ENCODE measurements at regions not wholly inside any gene's neighbourhood (a gene's known extent, or its start where the extent isn't known, plus 50 kb on each side); places are given as distances from the start of the nearest gene placed in this dataset.
"Not testable (repeated sequence)": the region's sequence is repeated elsewhere in the genome, so short reads cannot be mapped to it uniquely, and the experiment has no call there.

GRCh38 chr3:166570102-166570501, 732.9 kb upstream of the BCHE start:
- H3K36me3 Mint-ChIP-seq (ENCODE audit: low read depth) = no peaks in the 10 kb centered on the region
- no peaks in the 10 kb centered on the region for H3K27me3 Mint-ChIP-seq
- no peak for DNase-seq
- no peak overlapping the region for H3K27ac Mint-ChIP-seq
- H3K9me3 Mint-ChIP-seq = peaks cover 9% of the 10 kb centered on the region
- no peaks in the 10 kb centered on the region for H3K4me1 Mint-ChIP-seq
- no peak overlapping the region for H3K4me3 Mint-ChIP-seq
- ATAC-seq = no peak

- Mint-ChIP-seq H3K4me1 (no peaks in the 10 kb centered on the region), H3K4me3 (no peak overlapping the region), H3K9me3 (peaks cover 9% of the 10 kb centered on the region), H3K27ac (no peak overlapping the region), H3K27me3 (no peaks in the 10 kb centered on the region), H3K36me3 (ENCODE audit: low read depth) (no peaks in the 10 kb centered on the region)
- DNase-seq (no peak), ATAC-seq (no peak)
These were observed 732.4 kb upstream of the BCHE start for GRCh38 chr3:166569589-166569988.

- Mint-ChIP-seq H3K4me1 (no peaks in the 10 kb centered on the region), H3K27me3 (no peaks in the 10 kb centered on the region), H3K27ac (no peak overlapping the region), H3K4me3 (no peak overlapping the region), H3K36me3 (ENCODE audit: low read depth) (no peaks in the 10 kb centered on the region), H3K9me3 (peaks cover 34% of the 10 kb centered on the region)
- ATAC-seq (no peak), DNase-seq (no peak)
These were observed 723.0 kb upstream of the BCHE start for GRCh38 chr3:166560253-166560652.

GRCh38 chr3:166556955-166557354, 719.7 kb upstream of the BCHE start:
- no peaks in the 10 kb centered on the region for H3K4me1 Mint-ChIP-seq
- no peaks in the 10 kb centered on the region for H3K27me3 Mint-ChIP-seq
- no peak overlapping the region for H3K4me3 Mint-ChIP-seq
- H3K9me3 Mint-ChIP-seq = peaks cover 40% of the 10 kb centered on the region
- ATAC-seq = no peak
- H3K36me3 Mint-ChIP-seq (ENCODE audit: low read depth) = no peaks in the 10 kb centered on the region
- no peak overlapping the region for H3K27ac Mint-ChIP-seq
- no peak for DNase-seq

GRCh38 chr3:166554023-166554422, 716.8 kb upstream of the BCHE start:
- Mint-ChIP-seq H3K4me1 (no peaks in the 10 kb centered on the region), H3K27me3 (no peaks in the 10 kb centered on the region), H3K9me3 (peaks cover 36% of the 10 kb centered on the region), H3K36me3 (ENCODE audit: low read depth) (no peaks in the 10 kb centered on the region), H3K4me3 (no peak overlapping the region), H3K27ac (no peak overlapping the region)
- ATAC-seq (no peak), DNase-seq (no peak)

GRCh38 chr3:166533740-166534139, 696.5 kb upstream of the BCHE start:
- no peaks in the 10 kb centered on the region for H3K4me1 Mint-ChIP-seq
- no peaks in the 10 kb centered on the region for H3K36me3 Mint-ChIP-seq (ENCODE audit: low read depth)
- no peaks in the 10 kb centered on the region for H3K27me3 Mint-ChIP-seq
- DNase-seq = no peak
- H3K4me3 Mint-ChIP-seq = no peak overlapping the region
- H3K27ac Mint-ChIP-seq = no peak overlapping the region
- ATAC-seq = no peak
- H3K9me3 Mint-ChIP-seq = peaks cover 26% of the 10 kb centered on the region

GRCh38 chr3:166531730-166532129, 694.5 kb upstream of the BCHE start:
- H3K27ac Mint-ChIP-seq = no peak overlapping the region
- H3K27me3 Mint-ChIP-seq = no peaks in the 10 kb centered on the region
- H3K4me1 Mint-ChIP-seq = no peaks in the 10 kb centered on the region
- no peaks in the 10 kb centered on the region for H3K36me3 Mint-ChIP-seq (ENCODE audit: low read depth)
- no peak for ATAC-seq
- H3K9me3 Mint-ChIP-seq = peaks cover 22% of the 10 kb centered on the region
- H3K4me3 Mint-ChIP-seq = no peak overlapping the region
- no peak for DNase-seq

GRCh38 chr3:166527325-166527724, 690.1 kb upstream of the BCHE start:
- DNase-seq = no peak
- ATAC-seq = no peak
- H3K4me1 Mint-ChIP-seq = no peaks in the 10 kb centered on the region
- no peaks in the 10 kb centered on the region for H3K36me3 Mint-ChIP-seq (ENCODE audit: low read depth)
- H3K27ac Mint-ChIP-seq = no peak overlapping the region
- H3K27me3 Mint-ChIP-seq = no peaks in the 10 kb centered on the region
- no peak overlapping the region for H3K4me3 Mint-ChIP-seq
- peaks cover 18% of the 10 kb centered on the region for H3K9me3 Mint-ChIP-seq

- Mint-ChIP-seq H3K4me1 (no peaks in the 10 kb centered on the region), H3K36me3 (ENCODE audit: low read depth) (no peaks in the 10 kb centered on the region), H3K4me3 (no peak overlapping the region), H3K9me3 (peaks cover 19% of the 10 kb centered on the region), H3K27me3 (no peaks in the 10 kb centered on the region), H3K27ac (no peak overlapping the region)
- ATAC-seq (no peak), DNase-seq (no peak)
These were observed 689.7 kb upstream of the BCHE start for GRCh38 chr3:166526881-166527280.

GRCh38 chr3:166522017-166522416, 684.8 kb upstream of the BCHE start:
- Mint-ChIP-seq H3K9me3 (peaks cover 41% of the 10 kb centered on the region), H3K27me3 (no peaks in the 10 kb centered on the region), H3K4me1 (no peaks in the 10 kb centered on the region), H3K27ac (no peak overlapping the region), H3K36me3 (ENCODE audit: low read depth) (no peaks in the 10 kb centered on the region), H3K4me3 (no peak overlapping the region)
- DNase-seq (no peak), ATAC-seq (no peak)

GRCh38 chr3:166519443-166519842, 682.2 kb upstream of the BCHE start:
- H3K9me3 Mint-ChIP-seq = peaks cover 41% of the 10 kb centered on the region
- H3K27me3 Mint-ChIP-seq = no peaks in the 10 kb centered on the region
- H3K4me3 Mint-ChIP-seq = no peak overlapping the region
- ATAC-seq (no peak), DNase-seq (no peak)
- H3K4me1 Mint-ChIP-seq = no peaks in the 10 kb centered on the region
- H3K27ac Mint-ChIP-seq = no peak overlapping the region
- H3K36me3 Mint-ChIP-seq (ENCODE audit: low read depth) = no peaks in the 10 kb centered on the region

GRCh38 chr3:166518040-166518439, 680.8 kb upstream of the BCHE start:
- Mint-ChIP-seq H3K27me3 (no peaks in the 10 kb centered on the region), H3K36me3 (ENCODE audit: low read depth) (no peaks in the 10 kb centered on the region), H3K4me1 (no peaks in the 10 kb centered on the region), H3K9me3 (peaks cover 37% of the 10 kb centered on the region), H3K4me3 (no peak overlapping the region), H3K27ac (no peak overlapping the region)
- DNase-seq = no peak
- ATAC-seq = no peak

GRCh38 chr3:166510382-166510781, 673.2 kb upstream of the BCHE start:
- H3K4me1 Mint-ChIP-seq = no peaks in the 10 kb centered on the region

GRCh38 chr3:166500420-166500819, 663.2 kb upstream of the BCHE start:
- H3K4me3 Mint-ChIP-seq; H3K27me3 Mint-ChIP-seq; H3K27ac Mint-ChIP-seq; ATAC-seq; H3K36me3 Mint-ChIP-seq (ENCODE audit: low read depth); H3K4me1 Mint-ChIP-seq; DNase-seq: not testable (repeated sequence)
- H3K9me3 Mint-ChIP-seq = peaks cover 15% of the 10 kb centered on the region

More at GRCh38 chr3:166510382-166510781, 673.2 kb upstream of the BCHE start:
- Mint-ChIP-seq H3K27me3 (no peaks in the 10 kb centered on the region), H3K4me3 (no peak overlapping the region), H3K9me3 (peaks cover 18% of the 10 kb centered on the region), H3K27ac (no peak overlapping the region), H3K36me3 (ENCODE audit: low read depth) (no peaks in the 10 kb centered on the region)
- DNase-seq (no peak), ATAC-seq (no peak)

GRCh38 chr3:166499636-166500035, 662.4 kb upstream of the BCHE start:
- DNase-seq = no peak
- ATAC-seq = no peak
- H3K27ac Mint-ChIP-seq = no peak overlapping the region
- H3K27me3 Mint-ChIP-seq = no peaks in the 10 kb centered on the region
- H3K4me1 Mint-ChIP-seq = no peaks in the 10 kb centered on the region
- no peak overlapping the region for H3K4me3 Mint-ChIP-seq
- no peaks in the 10 kb centered on the region for H3K36me3 Mint-ChIP-seq (ENCODE audit: low read depth)
- peaks cover 15% of the 10 kb centered on the region for H3K9me3 Mint-ChIP-seq

GRCh38 chr3:166498446-166498845, 661.2 kb upstream of the BCHE start:
- H3K27me3 Mint-ChIP-seq = no peaks in the 10 kb centered on the region
- ATAC-seq (no peak), DNase-seq (no peak)
- peaks cover 15% of the 10 kb centered on the region for H3K9me3 Mint-ChIP-seq
- no peaks in the 10 kb centered on the region for H3K36me3 Mint-ChIP-seq (ENCODE audit: low read depth)
- no peak overlapping the region for H3K27ac Mint-ChIP-seq
- H3K4me3 Mint-ChIP-seq = no peak overlapping the region
- no peaks in the 10 kb centered on the region for H3K4me1 Mint-ChIP-seq
